DND-41 (cell line): ENCODE measurements at regions not wholly inside any gene's neighbourhood (a gene's known extent, or its start where the extent isn't known, plus 50 kb on each side); places are given as distances from the start of the nearest gene placed in this dataset.

Source experiments
- ATAC-seq: fragments of 200-7000 bp; cut with Tn5 transposase; 3 replicates; pipeline ENCODE4 v1.9.1; 2021; ENCODE audit warnings: low read depth; ENCODE audit not compliant: insufficient read depth
- DNase-seq: peaks from one replicate; pipeline ENCODE4 v3.0.0-alpha.2; 2020
- H2AFZ ChIP-seq: 2 replicates; pipeline ENCODE4 v1.6.0; 2012; ENCODE audit warnings: low read depth, low read length
- H3K27ac ChIP-seq: 2 replicates; pipeline ENCODE4 v1.5.1; 2012; ENCODE audit warnings: low read length, inconsistent platforms
- H3K27me3 ChIP-seq: fragments of 200-600 bp; sonication (generic); 2 replicates; pipeline ENCODE4 v1.6.0; 2012; ENCODE audit warnings: low read length, mild to moderate bottlenecking, inconsistent platforms; ENCODE audit not compliant: insufficient read depth, poor library complexity
- H3K36me3 ChIP-seq: 2 replicates; pipeline ENCODE4 v1.5.1; 2012; ENCODE audit warnings: low read length, inconsistent platforms; ENCODE audit not compliant: insufficient read depth
- H3K4me1 ChIP-seq: 2 replicates; pipeline ENCODE4 v1.5.1; 2012; ENCODE audit warnings: mild to moderate bottlenecking, low read length; ENCODE audit not compliant: insufficient read depth
- H3K4me2 ChIP-seq: 2 replicates; pipeline ENCODE4 v1.6.0; 2012; ENCODE audit warnings: mild to moderate bottlenecking, moderate library complexity, low read length, inconsistent platforms; ENCODE audit not compliant: insufficient read depth
- H3K4me3 ChIP-seq, 2 experiments: fragments of 200-600 bp in 1 of 2; shearing (Covaris generic) in 1 of 2; 2 replicates each; pipeline ENCODE4 v1.5.1; 2012 to 2016; ENCODE audit warnings: inconsistent platforms in 2 of 2, low read length in 2 of 2, mild to moderate bottlenecking in 2 of 2, low read depth in 1 of 2, moderate library complexity in 1 of 2
- H3K79me2 ChIP-seq: 2 replicates; pipeline ENCODE4 v1.6.0; 2012; ENCODE audit warnings: low read length, inconsistent platforms; ENCODE audit not compliant: insufficient read depth
- H3K9ac ChIP-seq: 2 replicates; pipeline ENCODE4 v1.6.0; 2012; ENCODE audit warnings: low read depth, mild to moderate bottlenecking, inconsistent platforms, low read length, moderate library complexity
- H3K9me3 ChIP-seq: 2 replicates; pipeline ENCODE4 v1.5.1; 2012; ENCODE audit warnings: low read length, moderate library complexity, mild to moderate bottlenecking, inconsistent platforms; ENCODE audit not compliant: insufficient read depth, severe bottlenecking
- H4K20me1 ChIP-seq: 2 replicates; pipeline ENCODE4 v1.6.0; 2012; ENCODE audit warnings: low read length; ENCODE audit not compliant: insufficient read depth
- CTCF ChIP-seq: IDR thresholded peaks from 2 replicates; pipeline ENCODE4 v1.5.1; 2012; ENCODE audit warnings: borderline replicate concordance, low read length, moderate library complexity, mild to moderate bottlenecking; ENCODE audit not compliant: poor library complexity, severe bottlenecking; ENCODE audit errors: extremely low read depth
- EZH2 ChIP-seq: IDR thresholded peaks from 3 replicates; pipeline ENCODE4 v1.6.1; 2012; ENCODE audit warnings: borderline replicate concordance, low read depth, mild to moderate bottlenecking, moderate library complexity, low read length, inconsistent platforms; ENCODE audit not compliant: severe bottlenecking

DNA sequence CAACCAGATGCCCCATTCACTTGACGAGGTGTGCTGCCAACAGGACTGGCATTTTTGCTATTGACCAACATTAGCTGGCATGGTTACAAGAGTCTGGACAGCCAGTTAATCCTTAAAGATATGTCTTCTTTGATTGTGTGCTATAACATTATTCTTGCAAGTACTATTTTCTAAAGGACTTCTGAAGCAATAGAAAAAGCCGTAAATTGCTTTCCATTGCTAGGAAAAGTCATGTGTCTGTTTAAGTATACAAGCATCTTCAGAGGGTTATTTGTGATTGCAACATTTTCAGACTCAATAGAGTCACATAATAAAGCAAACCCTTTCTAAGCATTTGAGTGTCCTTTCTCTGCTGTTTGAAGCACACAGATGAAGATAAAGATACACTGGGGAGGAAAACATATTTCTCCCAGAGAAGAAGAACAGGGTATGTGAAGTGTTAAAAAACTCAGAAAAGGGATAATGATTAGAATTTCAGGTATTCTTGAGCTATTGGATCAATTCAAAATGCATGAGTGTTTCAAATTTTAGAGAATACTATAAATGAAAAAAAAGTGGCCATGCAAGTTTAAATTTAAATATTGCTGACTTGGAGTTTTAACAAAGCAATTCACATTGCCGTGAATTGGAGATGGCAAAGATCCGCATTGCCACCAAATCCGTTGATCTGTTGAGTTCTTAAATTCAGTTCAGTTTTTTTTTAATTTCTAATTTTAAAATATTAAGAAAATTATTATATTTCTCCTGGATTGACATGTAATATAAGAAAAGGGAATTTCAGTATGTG is 191.7 kb upstream of the MAP3K7 start:
- Histone ChIP-seq H3K27me3 (no peaks in the 10 kb centered on the region), H4K20me1 (no peaks in the 10 kb centered on the region), H3K36me3 (no peaks in the 10 kb centered on the region), H3K27ac (no peak overlapping the region), H3K9me3 (no peaks in the 10 kb centered on the region), H3K4me3 (no peak overlapping the region), H3K9ac (no peak overlapping the region), H2AFZ (no peak overlapping the region), H3K79me2 (no peaks in the 10 kb centered on the region), H3K4me1 (no peaks in the 10 kb centered on the region), H3K4me2 (no peak overlapping the region)
- DNase-seq (no peak), ATAC-seq (no peak)
- no peak for TF ChIP-seq EZH2
- no peak for TF ChIP-seq CTCF

DNA sequence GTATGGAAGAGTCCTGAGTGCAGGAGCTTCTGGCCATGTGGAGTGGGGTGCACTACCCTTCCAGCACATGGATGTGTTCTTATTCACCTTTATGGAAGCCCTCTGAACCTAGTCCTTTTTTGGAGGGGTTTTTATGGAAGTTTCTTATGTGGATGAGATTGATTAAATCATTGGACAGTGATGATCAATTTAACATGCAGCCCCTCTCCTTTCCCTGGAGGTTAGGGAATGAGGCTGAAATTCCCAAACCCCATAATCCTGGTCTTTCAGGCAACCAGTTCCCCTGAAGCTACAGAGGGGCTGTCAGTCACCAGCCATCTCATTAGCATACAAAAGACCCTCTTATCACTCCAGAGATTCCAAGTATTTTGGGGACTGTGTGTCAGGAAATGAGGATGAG is 183.9 kb upstream of the MAP3K7 start:
- no peak for TF ChIP-seq EZH2
- no peak for TF ChIP-seq CTCF
- Histone ChIP-seq H3K4me2 (no peak overlapping the region), H3K27me3 (no peaks in the 10 kb centered on the region), H3K36me3 (no peaks in the 10 kb centered on the region), H3K79me2 (no peaks in the 10 kb centered on the region), H3K9me3 (no peaks in the 10 kb centered on the region), H3K4me1 (no peaks in the 10 kb centered on the region), H3K27ac (no peak overlapping the region), H3K4me3 (no peak overlapping the region), H3K9ac (no peak overlapping the region), H2AFZ (no peak overlapping the region), H4K20me1 (no peaks in the 10 kb centered on the region)
- ATAC-seq (no peak), DNase-seq (no peak)

GRCh38 chr6:90765895-90766294 is 179.0 kb upstream of the MAP3K7 start:
- no peak for DNase-seq
- ATAC-seq, result no peak
- H3K27ac ChIP-seq, result no peak overlapping the region
- no peaks in the 10 kb centered on the region for H3K27me3 ChIP-seq
- no peaks in the 10 kb centered on the region for H3K4me1 ChIP-seq
- TF ChIP-seq CTCF (no peak), EZH2 (no peak)
- no peaks in the 10 kb centered on the region for H4K20me1 ChIP-seq
- H3K4me3 ChIP-seq, result no peak overlapping the region
- no peak overlapping the region for H3K9ac ChIP-seq
- H2AFZ ChIP-seq, result no peak overlapping the region
- H3K79me2 ChIP-seq, result no peaks in the 10 kb centered on the region
- no peak overlapping the region for H3K4me2 ChIP-seq
- H3K36me3 ChIP-seq, result no peaks in the 10 kb centered on the region
- H3K9me3 ChIP-seq, result no peaks in the 10 kb centered on the region
